HG02642 (cell line): ENCODE measurements at regions not wholly inside any gene's neighbourhood (a gene's known extent, or its start where the extent isn't known, plus 50 kb on each side); places are given as distances from the start of the nearest gene placed in this dataset.
"Not testable (repeated sequence)": the region's sequence is repeated elsewhere in the genome, so short reads cannot be mapped to it uniquely, and the experiment has no call there.

Source experiments
- ATAC-seq: cut with Tn5 transposase; IDR thresholded peaks from one replicate; pipeline ENCODE4 v1.9.1; 2021; ENCODE audit warnings: mild to moderate bottlenecking; ENCODE audit not compliant: unreplicated experiment, poor library complexity

DNA sequence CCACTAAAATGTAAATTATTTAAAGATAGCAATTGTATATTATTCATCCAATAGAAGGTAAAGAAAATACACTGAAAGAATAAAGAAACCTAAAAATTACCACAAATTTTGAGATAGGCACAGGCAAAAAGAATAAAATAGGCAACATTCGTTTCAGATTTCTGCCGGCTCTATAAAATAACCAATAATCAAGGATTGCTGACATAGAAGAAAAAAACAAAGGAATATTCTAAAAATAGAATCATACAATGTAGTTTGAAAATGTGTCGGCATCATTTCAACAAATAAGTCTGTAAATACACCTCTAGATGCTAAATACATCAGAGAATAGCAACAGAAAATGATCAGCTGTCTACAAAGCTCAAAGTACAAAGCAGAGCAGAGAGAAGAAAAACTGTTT lies 973.3 kb downstream of the EPHA7 start:
- no peak for ATAC-seq

DNA sequence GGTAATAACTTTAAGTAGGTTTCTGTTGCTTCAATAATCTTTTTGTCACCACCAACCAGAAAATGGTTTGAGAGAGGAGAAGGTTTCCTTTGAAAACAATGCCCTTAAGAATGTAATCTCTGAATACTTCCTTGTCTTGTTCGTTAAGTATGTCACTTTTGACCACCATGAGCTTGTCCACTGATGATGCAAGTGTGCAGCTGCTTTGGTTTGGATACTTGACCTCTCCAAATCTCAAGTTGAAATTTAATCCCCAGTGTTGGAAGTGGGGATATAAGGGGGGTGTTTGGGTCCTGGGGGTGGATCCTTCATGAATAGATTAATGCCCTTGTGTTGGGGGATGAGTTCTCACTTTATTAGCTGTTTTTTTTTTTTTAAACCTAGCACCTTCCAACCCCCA lies 985.4 kb downstream of the EPHA7 start:
- no peak for ATAC-seq

DNA sequence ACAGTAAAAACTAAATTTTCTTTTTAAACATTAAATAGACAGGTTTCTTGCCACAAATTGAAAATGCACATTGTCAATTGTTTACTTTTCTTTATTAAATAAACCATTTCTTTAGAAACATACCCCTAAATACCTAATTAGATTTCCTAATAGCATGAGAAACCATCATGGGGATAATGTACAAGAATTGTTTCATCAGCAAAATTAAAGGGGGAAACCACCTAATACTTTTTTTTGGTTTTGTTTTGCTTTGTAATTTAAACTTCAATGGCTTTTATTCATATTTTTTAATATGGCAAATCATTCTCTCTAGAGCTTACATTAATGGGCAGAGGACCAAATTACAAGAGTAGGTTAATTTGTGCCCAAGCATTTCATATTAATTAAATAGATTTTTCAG lies 987.9 kb downstream of the EPHA7 start:
- no peak for ATAC-seq

DNA sequence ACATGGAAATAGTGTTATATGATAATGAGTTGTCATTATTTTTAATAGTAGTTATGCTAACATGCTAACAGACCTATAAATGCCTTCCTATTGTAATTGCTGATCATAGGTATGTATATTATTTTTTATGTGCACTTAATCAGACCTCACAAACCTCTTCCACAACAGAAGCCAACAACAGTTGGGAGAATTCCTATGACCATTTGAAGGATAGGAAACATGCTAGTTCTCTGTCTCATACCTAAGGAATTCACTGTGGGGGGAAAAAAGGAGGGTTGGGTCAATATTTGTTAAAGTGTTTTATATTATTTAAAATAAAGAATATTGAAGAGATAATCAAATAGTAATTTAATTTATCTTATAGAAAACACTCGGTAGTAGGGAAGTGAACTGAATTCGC lies 990.9 kb downstream of the EPHA7 start:
- ATAC-seq: no peak

DNA sequence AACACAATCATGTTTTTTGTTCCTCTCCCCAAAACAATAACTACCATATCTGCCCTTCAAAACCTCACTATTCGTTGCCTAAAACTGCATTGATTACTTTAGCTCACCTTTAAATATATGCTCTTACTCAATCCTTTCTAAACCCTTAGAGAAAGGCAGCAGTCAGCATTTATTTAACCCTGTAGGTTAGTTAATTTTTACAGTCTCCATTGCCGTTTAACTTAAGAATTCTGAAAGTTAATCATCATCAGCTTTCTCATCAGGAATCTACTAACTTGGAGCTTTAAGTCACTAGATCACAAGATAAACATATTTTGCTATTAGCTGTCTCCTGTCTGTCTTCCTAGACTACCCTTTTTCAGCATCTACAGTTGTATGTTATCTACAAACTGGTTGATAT lies 991.9 kb downstream of the EPHA7 start:
- no peak for ATAC-seq

DNA sequence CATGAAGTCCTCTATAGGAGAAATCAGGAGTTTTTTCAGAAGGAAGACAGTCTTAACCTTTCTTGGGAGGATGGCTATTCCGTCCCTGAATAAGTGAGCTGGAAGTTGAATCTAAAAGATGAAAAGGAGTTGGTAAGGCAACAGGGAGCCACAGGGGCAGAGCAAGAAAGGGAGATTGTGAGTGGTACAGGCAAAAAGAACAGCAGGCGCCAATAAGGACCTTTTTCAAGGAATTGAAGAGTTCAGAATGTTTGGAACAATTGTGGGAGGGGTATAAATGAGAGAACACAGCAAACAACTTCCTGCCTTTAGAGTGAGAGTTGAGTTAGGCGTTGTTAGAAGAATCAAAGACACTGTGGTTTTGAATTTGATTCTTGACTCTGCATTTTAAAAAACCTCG lies 1003.7 kb downstream of the EPHA7 start:
- no peak for ATAC-seq

DNA sequence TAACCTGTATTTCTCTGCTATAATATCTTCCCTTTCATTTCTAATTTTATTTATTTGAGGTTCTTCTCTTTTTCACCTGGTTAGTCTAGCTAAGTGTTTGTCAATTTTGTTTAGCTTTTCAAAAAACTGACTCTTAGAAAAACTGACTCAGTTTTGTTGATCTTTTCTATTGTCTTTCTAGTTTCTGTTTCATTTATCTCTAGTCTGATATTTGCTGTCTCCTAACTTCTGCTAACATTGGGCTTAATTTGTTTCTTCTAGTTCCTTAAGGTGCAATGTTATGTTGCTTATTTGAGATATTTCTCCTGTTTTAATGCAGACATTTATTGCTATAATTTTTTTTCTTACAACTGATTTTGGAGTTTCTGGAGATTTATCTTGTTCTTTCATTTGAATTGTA lies 1011.0 kb downstream of the EPHA7 start:
- no peak for ATAC-seq

DNA sequence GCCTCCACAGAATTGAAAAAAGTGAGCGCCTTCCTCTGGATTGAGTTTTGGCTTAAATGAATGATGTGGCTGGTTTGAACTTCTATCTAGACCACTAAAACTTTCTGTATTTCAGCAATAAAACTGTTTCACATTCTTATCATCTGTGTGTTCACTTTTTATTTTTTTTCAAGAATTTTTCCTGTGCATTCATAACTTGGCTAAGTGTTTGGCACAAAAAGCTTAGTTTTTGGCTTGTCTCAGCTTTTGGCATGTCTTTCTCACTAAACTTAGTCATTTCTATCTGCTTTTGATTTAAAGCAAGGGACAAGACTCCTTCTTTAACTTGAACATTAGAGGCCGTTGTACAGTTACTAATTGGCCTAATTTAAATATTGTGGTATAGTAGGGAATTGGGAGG lies 1015.1 kb downstream of the EPHA7 start:
- ATAC-seq: no peak

DNA sequence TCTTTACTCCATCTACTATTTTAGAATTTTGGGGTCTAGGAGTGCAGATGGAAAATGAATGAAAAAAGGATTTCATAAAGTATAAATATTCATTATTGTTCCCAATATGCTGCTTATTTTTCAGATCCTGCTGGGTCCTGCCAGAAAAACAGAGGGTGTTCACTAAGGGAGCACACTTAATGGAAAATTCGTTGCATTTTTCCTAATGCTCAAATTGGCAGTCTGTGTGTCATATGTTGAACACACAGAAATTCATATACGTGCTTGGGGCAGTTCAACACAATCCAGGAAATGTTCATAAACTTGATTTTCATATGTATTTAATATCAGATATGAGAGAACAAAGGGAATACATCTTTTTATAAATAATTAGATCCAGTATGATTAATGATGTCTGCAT lies 1019.4 kb downstream of the EPHA7 start:
- no peak for ATAC-seq

DNA sequence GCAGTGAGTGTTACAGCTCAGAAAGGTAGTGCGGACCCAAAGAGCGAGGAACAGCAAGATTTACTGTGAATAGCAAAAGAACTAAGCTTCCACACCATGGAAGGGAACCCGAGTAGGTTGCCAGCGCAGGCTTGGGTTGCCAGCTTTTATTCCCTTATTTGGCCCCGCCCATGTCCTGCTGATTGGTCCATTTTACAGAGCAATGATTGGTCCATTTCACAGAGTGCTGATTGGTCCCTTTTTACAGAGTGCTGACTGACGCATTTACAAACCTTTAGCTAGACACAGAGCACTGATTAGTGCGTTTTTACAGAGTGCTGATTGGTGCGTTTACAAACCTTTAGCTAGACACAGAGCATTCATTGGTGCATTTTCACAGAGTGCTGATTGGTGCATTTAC lies 1030.7 kb downstream of the EPHA7 start:
- ATAC-seq: not testable (repeated sequence)

DNA sequence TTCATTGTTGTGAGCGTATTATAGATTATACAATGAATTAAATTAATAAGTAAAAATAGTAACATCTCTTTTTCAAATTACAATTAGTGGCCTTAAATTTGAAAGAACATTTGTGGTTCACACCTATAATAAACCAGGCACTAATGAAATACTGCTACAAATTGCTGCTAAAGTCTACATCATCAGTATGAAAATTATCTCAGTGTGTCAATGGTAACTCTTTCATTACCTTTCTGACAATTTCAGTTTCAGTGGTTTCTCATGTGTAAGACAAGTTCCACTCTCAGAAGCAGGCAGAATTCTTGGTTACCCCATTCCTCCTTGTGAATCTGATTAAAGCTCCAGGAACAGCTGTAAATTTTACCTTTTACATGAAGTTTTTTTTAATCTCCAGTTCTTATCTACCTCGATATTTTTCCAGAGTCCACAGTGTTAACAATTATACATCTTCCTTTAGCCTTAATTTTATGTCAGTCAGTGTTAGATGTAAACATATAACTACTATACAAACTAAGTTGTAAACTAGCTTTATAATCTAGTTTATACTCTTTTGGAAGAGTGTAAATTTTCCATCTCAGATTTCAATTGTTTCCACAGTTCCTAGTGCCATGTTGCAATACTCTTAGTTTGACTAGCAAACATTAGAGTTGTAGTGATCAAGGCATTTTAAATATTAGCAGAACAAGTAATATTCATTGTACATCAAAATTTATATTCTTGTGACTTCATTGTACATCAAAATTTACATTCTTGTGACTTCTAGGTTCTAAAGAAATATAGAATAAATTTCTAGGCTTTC lies 1038.4 kb downstream of the EPHA7 start:
- ATAC-seq: no peak

DNA sequence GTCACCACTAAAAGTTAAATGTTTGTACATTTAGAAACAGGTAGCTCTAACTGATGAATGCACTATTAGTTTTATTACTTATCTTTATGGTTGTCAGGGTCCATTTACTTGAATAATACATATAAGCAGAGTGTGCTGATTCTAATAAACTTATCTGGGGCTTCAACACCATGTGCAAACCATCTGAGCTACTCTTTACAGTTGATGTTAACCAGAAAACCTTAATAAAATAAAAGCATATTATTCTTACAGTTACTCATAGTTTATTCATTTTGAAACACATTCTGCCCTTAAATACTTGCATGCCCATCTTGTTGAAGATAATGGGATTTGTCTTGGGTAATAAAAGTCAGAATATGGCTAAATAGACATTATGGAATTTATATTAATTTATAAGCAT lies 1042.2 kb downstream of the EPHA7 start:
- ATAC-seq: no peak

DNA sequence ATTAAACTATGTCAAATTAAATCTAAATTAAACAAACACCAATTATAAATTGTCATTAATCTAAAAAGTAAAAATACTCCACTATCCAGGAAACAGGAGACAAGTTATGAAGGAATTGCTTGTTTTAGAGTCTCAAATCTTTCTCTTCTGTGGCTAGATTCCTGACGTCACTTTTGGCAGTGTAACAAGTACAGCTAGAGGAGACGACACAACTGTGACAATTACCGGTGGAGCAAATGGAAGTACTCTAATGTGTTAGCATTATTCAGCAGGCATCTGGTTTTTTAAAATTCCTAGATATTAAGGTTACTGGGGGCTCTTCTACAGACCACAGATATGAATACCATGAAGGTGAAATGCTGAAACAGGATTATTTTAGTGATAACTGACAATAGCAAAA lies 1042.7 kb downstream of the EPHA7 start:
- ATAC-seq: no peak

DNA sequence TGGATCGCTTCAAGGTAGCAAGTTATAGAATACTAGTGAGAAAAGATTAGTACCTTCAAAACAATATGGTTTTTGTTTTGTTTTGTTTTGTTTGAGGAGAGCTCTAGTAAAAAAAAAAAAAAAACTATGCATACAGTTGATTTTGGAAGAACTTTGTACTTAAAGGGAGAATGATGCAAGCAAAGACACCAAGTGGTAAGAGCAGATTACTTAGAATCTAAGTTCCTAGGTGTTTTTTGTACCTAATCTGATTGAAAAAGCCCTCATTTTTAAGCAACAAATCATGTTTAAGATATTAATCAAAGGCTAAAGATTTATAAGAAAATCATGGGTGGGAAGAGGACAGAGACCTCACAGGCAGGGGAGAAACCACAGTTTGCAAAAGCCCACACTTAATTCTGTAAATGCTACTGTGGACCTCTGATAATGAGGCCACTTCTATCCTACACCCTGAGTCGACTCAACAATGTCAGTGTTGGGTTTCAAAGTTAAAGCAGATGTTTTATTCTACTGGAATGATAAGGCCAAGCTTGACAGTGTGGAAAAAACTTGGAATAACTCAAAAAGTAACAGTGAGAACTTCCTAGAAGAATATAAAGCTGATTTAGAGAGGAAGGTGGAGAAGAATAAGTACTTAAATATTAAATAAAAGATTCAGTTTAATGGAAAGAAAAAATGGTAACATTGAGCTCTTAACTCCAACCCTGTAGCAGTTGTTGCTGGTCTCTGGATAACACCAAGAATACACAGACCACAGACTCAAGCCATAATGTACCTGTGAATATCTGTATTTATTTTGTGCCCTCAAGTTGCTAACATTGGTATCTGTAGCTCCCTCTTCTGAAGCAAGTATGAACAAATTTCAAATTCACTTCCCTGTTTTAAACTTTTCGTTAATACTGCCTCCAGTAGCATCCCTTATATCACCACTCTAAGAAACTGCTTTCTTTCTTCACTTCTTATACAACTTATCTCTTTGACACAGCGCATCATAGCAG lies 1047.8 kb downstream of the EPHA7 start:
- no peak for ATAC-seq

DNA sequence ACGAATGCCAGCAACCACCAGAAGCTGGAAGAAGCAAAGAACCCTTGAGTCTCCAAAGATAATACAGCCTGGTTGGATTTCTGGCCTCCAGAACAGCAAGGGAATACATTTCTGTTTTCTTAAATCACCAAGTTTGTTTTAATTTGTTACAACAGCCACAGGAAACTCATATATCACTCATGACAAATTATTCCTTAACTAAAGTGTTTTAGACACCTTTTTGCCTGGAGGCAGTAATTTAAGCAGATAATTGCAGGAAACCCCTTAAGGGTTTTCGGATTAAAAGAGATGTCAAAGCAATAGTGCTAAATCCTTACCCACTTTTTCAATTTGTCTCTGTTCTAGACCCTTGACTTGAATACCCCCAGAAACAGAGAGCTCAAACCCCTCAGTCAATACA lies 1050.0 kb downstream of the EPHA7 start:
- no peak for ATAC-seq

DNA sequence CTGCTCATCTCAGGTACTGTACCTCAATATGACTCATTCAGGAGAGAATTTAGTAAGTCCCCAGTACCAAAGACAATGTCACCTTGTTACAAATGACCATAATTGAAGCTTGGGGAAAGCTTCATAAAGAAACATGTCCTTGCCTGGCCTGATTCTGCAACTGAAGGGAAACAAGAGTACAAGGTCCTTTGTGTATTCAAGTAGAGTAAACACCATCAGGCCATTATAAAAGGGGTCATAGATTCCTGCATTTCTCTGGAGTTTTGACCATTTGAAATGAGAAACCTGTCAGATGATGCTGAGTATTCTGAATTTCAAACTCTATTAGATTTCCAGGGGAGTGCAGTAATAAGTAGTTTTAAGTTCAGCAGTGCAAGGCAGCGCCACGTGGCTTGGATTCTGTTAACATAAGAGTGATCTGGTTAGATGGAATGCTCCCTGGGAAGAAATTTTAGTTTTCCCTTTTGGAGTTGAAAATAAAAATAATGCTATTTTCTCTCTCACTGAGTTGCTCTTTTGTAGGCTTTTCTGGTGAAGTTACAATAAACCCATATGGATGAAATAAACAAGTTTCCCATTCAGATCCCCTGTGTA lies 1054.3 kb downstream of the EPHA7 start:
- no peak for ATAC-seq

DNA sequence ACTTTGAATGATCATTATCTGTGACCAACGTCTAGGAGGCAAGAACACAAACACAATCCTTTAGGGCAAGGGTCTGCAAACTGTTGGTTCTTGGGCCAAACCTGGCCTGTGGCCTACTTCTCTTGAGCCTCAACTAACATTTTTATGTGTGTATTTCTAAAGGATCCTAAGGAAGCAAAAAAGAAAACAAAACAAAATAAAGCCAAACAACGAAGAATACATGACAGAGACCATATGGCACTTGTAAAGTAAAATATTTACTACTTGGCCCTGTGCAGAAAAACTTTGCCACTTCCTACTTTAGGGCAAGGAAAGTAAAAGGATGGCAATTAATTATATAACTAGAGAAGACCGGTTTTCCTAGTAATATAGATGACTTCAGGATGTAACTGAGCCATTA lies 1056.2 kb downstream of the EPHA7 start:
- no peak for ATAC-seq

DNA sequence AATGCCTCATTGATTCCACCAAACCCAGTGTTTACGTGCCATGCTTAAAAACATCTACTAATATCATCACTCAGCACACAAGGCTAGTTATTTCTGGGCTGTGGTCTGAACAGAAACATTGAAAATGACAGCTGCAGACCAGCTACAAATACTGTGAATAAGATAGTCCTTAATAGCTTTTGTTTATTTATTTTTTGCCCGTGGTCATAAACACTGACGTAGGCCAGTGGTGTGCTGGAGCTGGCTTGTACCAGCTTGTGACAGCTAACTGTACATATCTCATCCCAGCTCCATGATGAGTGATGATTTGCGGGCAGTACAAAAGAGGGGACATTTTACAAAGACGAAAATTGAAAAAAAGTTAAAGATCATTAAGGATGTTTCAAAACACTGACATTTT lies 1057.0 kb downstream of the EPHA7 start:
- no peak for ATAC-seq

DNA sequence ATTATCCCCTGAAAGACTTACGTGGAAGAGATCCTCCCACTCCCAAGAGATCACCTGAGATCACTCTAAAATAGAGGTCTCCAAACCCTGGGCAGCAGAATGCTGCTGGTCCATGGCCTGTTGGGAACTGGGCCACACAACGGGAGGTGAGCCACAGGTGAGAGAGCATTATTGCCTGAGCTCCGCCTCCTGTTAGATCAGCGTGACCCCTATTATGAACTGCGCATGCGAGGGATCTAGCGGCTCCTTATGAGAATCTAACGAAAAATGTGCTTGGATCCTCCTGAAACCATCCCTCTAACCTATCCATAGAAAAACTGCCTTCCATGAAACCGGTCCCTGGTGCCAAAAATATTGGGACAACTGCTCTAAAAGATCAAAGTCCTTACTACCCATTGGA lies 1057.4 kb downstream of the EPHA7 start:
- no peak for ATAC-seq

DNA sequence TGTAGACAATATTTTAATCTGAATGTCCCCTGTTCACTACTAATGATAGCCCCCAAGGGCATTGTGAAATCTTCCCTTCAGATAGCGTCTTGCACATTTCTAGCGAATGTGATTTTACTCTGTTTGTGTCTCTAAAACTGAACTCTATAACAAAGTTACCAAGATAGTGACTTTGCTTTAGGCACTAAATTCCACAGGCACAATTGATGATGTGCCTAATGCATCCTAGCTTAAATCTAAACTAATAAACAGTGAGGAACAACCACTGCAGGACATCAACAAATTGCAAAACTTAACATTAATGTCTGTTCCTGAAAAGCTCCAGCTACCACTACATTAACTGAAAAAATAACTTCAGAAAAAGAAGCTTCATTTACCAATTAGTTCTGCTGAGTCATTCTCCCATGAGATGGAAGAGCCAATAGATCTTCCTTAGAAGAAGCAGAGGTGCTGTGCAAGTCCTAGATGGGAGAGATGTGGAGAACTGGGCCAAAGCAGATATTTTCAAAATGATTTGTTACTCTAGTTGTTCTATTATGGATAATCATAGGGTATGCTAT lies 1065.0 kb downstream of the EPHA7 start:
- no peak for ATAC-seq

DNA sequence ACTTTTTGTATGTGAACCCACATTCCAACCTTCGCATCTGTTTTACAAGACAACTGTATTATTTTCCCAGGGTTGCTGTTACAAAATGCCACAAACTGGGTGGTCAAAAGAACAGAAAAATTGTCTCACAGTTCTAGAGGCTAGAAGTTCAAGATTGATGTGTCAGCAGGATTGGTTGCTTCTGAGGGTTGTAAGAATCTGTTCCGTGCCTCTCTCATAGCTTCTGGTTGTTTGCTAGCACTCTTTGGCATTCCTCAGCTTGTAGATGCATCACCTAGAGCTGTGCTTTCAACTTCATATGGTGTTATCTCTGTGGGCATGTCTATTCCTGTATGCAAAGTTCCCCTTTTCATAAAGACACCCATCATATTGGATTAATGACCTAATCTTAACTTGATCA lies 1067.2 kb downstream of the EPHA7 start:
- no peak for ATAC-seq
